Liver (tissue), 8 donors: ENCODE measurements at regions not wholly inside any gene's neighbourhood (a gene's known extent, or its start where the extent isn't known, plus 50 kb on each side); places are given as distances from the start of the nearest gene placed in this dataset.
A peak's percentile ranks its signal among the peaks of the same experiment; 100 is the strongest.

Experiments used
- DNase-seq: peaks from one replicate; pipeline ENCODE4 v3.0.0-alpha.2; 2017; ENCODE audit warnings: low spot score
- H3K27ac ChIP-seq, 2 donors: one replicate each; pipeline ENCODE4 v1.7.0; 2013; ENCODE audit warnings: inconsistent platforms in 2 of 2, low read length in 2 of 2, control low read depth in 1 of 2, low read depth in 1 of 2, mild to moderate bottlenecking in 1 of 2
- H3K27me3 ChIP-seq, 4 donors: one replicate each; pipeline versions ENCODE4 v1.6.1 to v1.7.0; 2013; ENCODE audit warnings: low read length in 3 of 4, inconsistent platforms in 1 of 4, mild to moderate bottlenecking in 1 of 4, moderate library complexity in 1 of 4; ENCODE audit not compliant: control insufficient read depth in 4 of 4, insufficient read depth in 4 of 4
- H3K36me3 ChIP-seq, 4 donors: one replicate each; pipeline versions ENCODE4 v1.6.1 to v1.7.0; 2013; ENCODE audit warnings: low read length in 3 of 4, mild to moderate bottlenecking in 3 of 4, low read depth in 1 of 4, moderate library complexity in 1 of 4; ENCODE audit not compliant: control insufficient read depth in 4 of 4, insufficient read depth in 3 of 4
- H3K4me1 ChIP-seq, 4 donors: one replicate each; pipeline versions ENCODE4 v1.6.1 to v1.7.0; 2013; ENCODE audit warnings: low read length in 3 of 4, mild to moderate bottlenecking in 3 of 4, moderate library complexity in 1 of 4; ENCODE audit not compliant: control insufficient read depth in 4 of 4, insufficient read depth in 4 of 4
- H3K4me3 ChIP-seq, 3 donors: one replicate each; pipeline versions ENCODE4 v1.6.1 to v1.7.0; 2013; ENCODE audit warnings: low read length in 3 of 3, control low read depth in 1 of 3, low read depth in 1 of 3, mild to moderate bottlenecking in 1 of 3
- H3K9ac ChIP-seq, 2 donors: one replicate each; pipeline ENCODE4 v1.7.0; 2013; ENCODE audit warnings: low read length in 2 of 2, mild to moderate bottlenecking in 2 of 2, moderate library complexity in 2 of 2, control low read depth in 1 of 2, low read depth in 1 of 2
- H3K9me3 ChIP-seq, 4 donors: one replicate each; pipeline versions ENCODE4 v1.6.1 to v1.7.0; 2013; ENCODE audit warnings: low read length in 3 of 4; ENCODE audit not compliant: control insufficient read depth in 4 of 4
- ATF3 ChIP-seq: IDR thresholded peaks from 2 replicates; pipeline ENCODE4 v1.6.1; 2016; ENCODE audit warnings: antibody characterized with exemption
- CTCF ChIP-seq: fragments of 150-350 bp; IDR thresholded peaks from 2 replicates; pipeline ENCODE4 v1.5.1; 2017; ENCODE audit warnings: improper control_type of control experiment, low read depth, low read length; ENCODE audit not compliant: missing input control
- EGR1 ChIP-seq, 2 donors: IDR thresholded peaks; 2 replicates each; pipeline ENCODE4 v1.6.1; 2016 to 2018; ENCODE audit warnings: antibody characterized with exemption in 2 of 2, low read depth in 2 of 2
- FOXA1 ChIP-seq: IDR thresholded peaks from 2 replicates; pipeline ENCODE4 v1.6.1; 2016; ENCODE audit warnings: antibody characterized with exemption
- FOXA2 ChIP-seq: IDR thresholded peaks from 2 replicates; pipeline ENCODE4 v1.6.1; 2016; ENCODE audit warnings: antibody characterized with exemption
- GABPA ChIP-seq, 2 donors: IDR thresholded peaks in 1 of 2; conservative IDR thresholded peaks in 1 of 2; 2 replicates each; pipeline ENCODE4 v1.6.1; 2016; ENCODE audit warnings: antibody characterized with exemption in 2 of 2, mild to moderate bottlenecking in 1 of 2, moderate library complexity in 1 of 2
- HNF4A ChIP-seq, 2 donors: conservative IDR thresholded peaks; 2 replicates each; pipeline ENCODE4 v1.6.1; 2016; ENCODE audit warnings: antibody characterized with exemption in 2 of 2, mild to moderate bottlenecking in 2 of 2
- HNF4G ChIP-seq: IDR thresholded peaks from 2 replicates; pipeline ENCODE4 v1.6.1; 2016; ENCODE audit warnings: antibody characterized with exemption
- JUND ChIP-seq, 2 donors: IDR thresholded peaks; 2 replicates each; pipeline ENCODE4 v1.6.1; 2016; ENCODE audit warnings: antibody characterized with exemption in 2 of 2
- NR2F2 ChIP-seq: IDR thresholded peaks from 2 replicates; pipeline ENCODE4 v1.6.1; 2016; ENCODE audit warnings: antibody characterized with exemption
- RAD21 ChIP-seq, 2 donors: IDR thresholded peaks; 2 replicates each; pipeline ENCODE4 v1.6.1; 2016; ENCODE audit warnings: antibody characterized with exemption in 2 of 2, mild to moderate bottlenecking in 2 of 2
- RXRA ChIP-seq, 2 donors: IDR thresholded peaks; 2 replicates each; pipeline ENCODE4 v1.6.1; 2017 to 2018; ENCODE audit warnings: antibody characterized with exemption in 2 of 2, mild to moderate bottlenecking in 1 of 2
- SP1 ChIP-seq: IDR thresholded peaks from 2 replicates; pipeline ENCODE4 v1.6.1; 2018; ENCODE audit warnings: antibody characterized with exemption, mild to moderate bottlenecking
- TAF1 ChIP-seq: conservative IDR thresholded peaks from 2 replicates; pipeline ENCODE4 v1.6.1; 2016; ENCODE audit warnings: antibody characterized with exemption, mild to moderate bottlenecking
- YY1 ChIP-seq: IDR thresholded peaks from 2 replicates; pipeline ENCODE4 v1.6.1; 2016; ENCODE audit warnings: antibody characterized with exemption, mild to moderate bottlenecking
- ZBTB33 ChIP-seq: IDR thresholded peaks from 2 replicates; pipeline ENCODE4 v1.6.1; 2016; ENCODE audit warnings: antibody characterized with exemption
- WGBS: extraction: QIAGEN DNeasy Blood & Tissue Kit; methylation state at CpG from one replicate; pipeline ENCODE4 v1.1.7; 2013; 5-methylcytosine and 5-hydroxymethylcytosine counted together
- TF ChIP-seq, protein P1 (sequence below): IDR thresholded peaks from 2 replicates; pipeline ENCODE4 v1.6.1; 2016; ENCODE audit warnings: antibody characterized with exemption, mild to moderate bottlenecking
- TF ChIP-seq, protein P2 (sequence below): IDR thresholded peaks from 2 replicates; pipeline ENCODE4 v1.6.1; 2016; ENCODE audit warnings: antibody characterized with exemption
- donor health status: healthy.
- donor health status: healthy.
- donor health status: healthy.
- donor health status: healthy.
- donor health status: healthy.

DNA sequence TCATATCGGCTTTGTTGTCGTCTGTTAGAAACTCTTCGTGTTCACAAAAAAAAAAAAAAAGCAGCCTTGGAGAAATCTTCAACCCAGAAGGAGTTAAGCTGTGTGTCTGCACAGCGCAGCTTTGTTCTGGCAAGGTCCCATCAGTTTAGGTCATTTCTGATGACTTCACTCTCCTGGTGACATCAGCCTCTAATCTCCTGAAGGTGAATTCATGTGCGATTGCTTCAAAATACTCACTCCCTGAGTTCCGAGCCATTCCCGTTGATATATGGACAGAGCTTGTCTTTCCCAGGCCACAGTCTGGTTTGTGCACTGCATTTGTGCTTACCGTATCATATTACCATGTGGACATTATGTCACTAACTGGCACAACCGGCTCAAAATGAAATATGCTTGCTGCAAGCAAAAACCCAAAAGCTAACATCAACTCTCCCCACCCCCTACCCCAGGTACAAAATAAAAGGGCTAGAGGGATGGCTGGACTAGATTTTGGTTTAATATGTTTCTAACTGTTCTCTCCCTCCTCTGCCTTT lies 342.4 kb downstream of the KCNRG start:
- no peaks in the 10 kb centered on the region for H3K9me3 ChIP-seq
- peak overlapping the region; percentile 81 to 83 for H3K27ac ChIP-seq
- peak overlapping the region in 1 of 2 donors; percentile 20 for H3K9ac ChIP-seq
- no peaks in the 10 kb centered on the region for H3K36me3 ChIP-seq
- H3K4me1 ChIP-seq, result peaks cover 7 to 53% (median 19%) of the 10 kb centered on the region in 4 donors
- no peak for DNase-seq
- WGBS, result 42% methylated on average over 9 of the region's 9 CpGs
- no peak overlapping the region for H3K4me3 ChIP-seq
- H3K27me3 ChIP-seq, result no peaks in the 10 kb centered on the region
- TF ChIP-seq RAD21 (IDR thresholded peaks at IDR 0.05) (peak in 1 of 2 donors; percentile 34), YY1 (peak; percentile 43), TAF1 (no peak), ATF3 (no peak), ZBTB33 (no peak), HNF4A (conservative IDR thresholded peaks at IDR 0.05) (no peak), SP1 (peak; percentile 36), FOXA1 (no peak), JUND (IDR thresholded peaks at IDR 0.05) (peak; percentile 53 to 80), NR2F2 (no peak), HNF4G (no peak), EGR1 (IDR thresholded peaks at IDR 0.05; ENCODE audit: low read depth in 2 of 2) (no peak), FOXA2 (peak; percentile 24), GABPA (IDR thresholded peaks at IDR 0.05 in 1 of 2, conservative IDR thresholded peaks at IDR 0.05 in 1 of 2) (no peak), RXRA (IDR thresholded peaks at IDR 0.05) (peak in 1 of 2 donors; percentile 13)
- TF ChIP-seq, protein P1, sequence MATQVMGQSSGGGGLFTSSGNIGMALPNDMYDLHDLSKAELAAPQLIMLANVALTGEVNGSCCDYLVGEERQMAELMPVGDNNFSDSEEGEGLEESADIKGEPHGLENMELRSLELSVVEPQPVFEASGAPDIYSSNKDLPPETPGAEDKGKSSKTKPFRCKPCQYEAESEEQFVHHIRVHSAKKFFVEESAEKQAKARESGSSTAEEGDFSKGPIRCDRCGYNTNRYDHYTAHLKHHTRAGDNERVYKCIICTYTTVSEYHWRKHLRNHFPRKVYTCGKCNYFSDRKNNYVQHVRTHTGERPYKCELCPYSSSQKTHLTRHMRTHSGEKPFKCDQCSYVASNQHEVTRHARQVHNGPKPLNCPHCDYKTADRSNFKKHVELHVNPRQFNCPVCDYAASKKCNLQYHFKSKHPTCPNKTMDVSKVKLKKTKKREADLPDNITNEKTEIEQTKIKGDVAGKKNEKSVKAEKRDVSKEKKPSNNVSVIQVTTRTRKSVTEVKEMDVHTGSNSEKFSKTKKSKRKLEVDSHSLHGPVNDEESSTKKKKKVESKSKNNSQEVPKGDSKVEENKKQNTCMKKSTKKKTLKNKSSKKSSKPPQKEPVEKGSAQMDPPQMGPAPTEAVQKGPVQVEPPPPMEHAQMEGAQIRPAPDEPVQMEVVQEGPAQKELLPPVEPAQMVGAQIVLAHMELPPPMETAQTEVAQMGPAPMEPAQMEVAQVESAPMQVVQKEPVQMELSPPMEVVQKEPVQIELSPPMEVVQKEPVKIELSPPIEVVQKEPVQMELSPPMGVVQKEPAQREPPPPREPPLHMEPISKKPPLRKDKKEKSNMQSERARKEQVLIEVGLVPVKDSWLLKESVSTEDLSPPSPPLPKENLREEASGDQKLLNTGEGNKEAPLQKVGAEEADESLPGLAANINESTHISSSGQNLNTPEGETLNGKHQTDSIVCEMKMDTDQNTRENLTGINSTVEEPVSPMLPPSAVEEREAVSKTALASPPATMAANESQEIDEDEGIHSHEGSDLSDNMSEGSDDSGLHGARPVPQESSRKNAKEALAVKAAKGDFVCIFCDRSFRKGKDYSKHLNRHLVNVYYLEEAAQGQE, result no peak
- TF ChIP-seq, protein P2, sequence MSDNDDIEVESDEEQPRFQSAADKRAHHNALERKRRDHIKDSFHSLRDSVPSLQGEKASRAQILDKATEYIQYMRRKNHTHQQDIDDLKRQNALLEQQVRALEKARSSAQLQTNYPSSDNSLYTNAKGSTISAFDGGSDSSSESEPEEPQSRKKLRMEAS, result no peak

DNA sequence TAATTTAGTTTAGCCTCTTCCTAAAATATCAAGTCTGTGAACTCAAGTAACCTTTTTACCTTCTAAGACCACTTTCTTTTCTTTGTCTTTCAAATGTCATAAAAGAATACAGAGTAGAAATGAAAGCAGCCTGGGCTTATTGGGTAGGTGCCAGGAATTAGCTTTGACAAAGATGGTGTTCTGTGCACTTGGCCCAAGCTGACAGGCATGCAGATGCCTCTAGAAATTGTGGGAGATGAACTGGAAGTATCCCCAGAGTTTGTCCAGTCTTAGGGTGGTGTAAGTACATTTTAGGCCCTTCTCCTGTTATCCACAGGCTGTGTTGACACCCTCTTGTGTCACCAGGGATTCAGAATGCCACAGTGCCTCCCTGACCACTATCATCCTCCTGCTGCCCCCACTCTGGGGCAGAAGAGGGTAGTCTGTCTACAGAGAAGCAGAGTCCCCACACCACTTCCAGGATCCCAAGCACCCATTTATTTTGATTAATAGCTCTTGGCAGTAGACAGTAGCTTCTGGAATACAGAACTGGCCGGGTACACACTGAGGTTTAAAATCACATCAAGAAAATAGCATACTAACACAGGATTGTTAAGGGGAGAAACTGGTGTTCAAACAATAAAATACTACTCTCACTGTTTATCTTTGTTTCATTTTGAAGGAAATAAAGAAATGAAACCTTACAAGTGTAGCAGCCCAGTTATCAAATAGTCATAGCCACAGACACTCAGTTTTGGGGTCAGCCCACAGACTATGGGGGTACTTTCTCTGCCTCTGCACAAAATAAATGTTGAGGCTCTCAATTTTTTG lies 343.2 kb downstream of the KCNRG start:
- H3K36me3 ChIP-seq, result no peaks in the 10 kb centered on the region
- 76% methylated on average over 1 of the region's 1 CpG for WGBS
- peak overlapping the region; percentile 81 to 83 for H3K27ac ChIP-seq
- no peak overlapping the region for H3K9ac ChIP-seq
- peaks cover 3 to 49% (median 17%) of the 10 kb centered on the region in 4 donors for H3K4me1 ChIP-seq
- no peak for DNase-seq
- no peaks in the 10 kb centered on the region for H3K27me3 ChIP-seq
- no peak overlapping the region for H3K4me3 ChIP-seq
- no peaks in the 10 kb centered on the region for H3K9me3 ChIP-seq
- TF ChIP-seq NR2F2 (no peak), SP1 (no peak), FOXA2 (no peak), CTCF (no peak), RXRA (IDR thresholded peaks at IDR 0.05) (no peak), HNF4G (no peak), GABPA (IDR thresholded peaks at IDR 0.05 in 1 of 2, conservative IDR thresholded peaks at IDR 0.05 in 1 of 2) (no peak), EGR1 (IDR thresholded peaks at IDR 0.05; ENCODE audit: low read depth in 2 of 2) (no peak), RAD21 (IDR thresholded peaks at IDR 0.05) (no peak), JUND (IDR thresholded peaks at IDR 0.05) (no peak), FOXA1 (no peak)
- TF ChIP-seq, protein P1, result no peak
- TF ChIP-seq, protein P2, result no peak
